Muscle layer of duodenum (tissue), 2 donors: ENCODE measurements at regions not wholly inside any gene's neighbourhood (a gene's known extent, or its start where the extent isn't known, plus 50 kb on each side); places are given as distances from the start of the nearest gene placed in this dataset.

ENCODE experiments used
- H3K27ac ChIP-seq: one replicate; pipeline ENCODE4 v1.7.0; 2013; ENCODE audit warnings: mild to moderate bottlenecking, low read length
- H3K27me3 ChIP-seq: one replicate; pipeline ENCODE4 v1.7.0; 2013; ENCODE audit warnings: low read depth, mild to moderate bottlenecking, control low read depth, low read length
- H3K36me3 ChIP-seq, 2 donors: one replicate each; pipeline ENCODE4 v1.7.0; 2013; ENCODE audit warnings: low read length in 2 of 2, control low read depth in 1 of 2, mild to moderate bottlenecking in 1 of 2; ENCODE audit not compliant: insufficient read depth in 2 of 2, control insufficient read depth in 1 of 2
- H3K4me1 ChIP-seq, 2 donors: one replicate each; pipeline ENCODE4 v1.7.0; 2013; ENCODE audit warnings: low read length in 2 of 2, mild to moderate bottlenecking in 2 of 2, control low read depth in 1 of 2, moderate library complexity in 1 of 2; ENCODE audit not compliant: insufficient read depth in 2 of 2, control insufficient read depth in 1 of 2
- H3K4me3 ChIP-seq, 2 donors: one replicate each; pipeline ENCODE4 v1.7.0; 2013; ENCODE audit warnings: low read length in 2 of 2, low read depth in 1 of 2, mild to moderate bottlenecking in 1 of 2
- H3K9me3 ChIP-seq, 2 donors: one replicate each; pipeline ENCODE4 v1.7.0; 2013; ENCODE audit warnings: low read length in 2 of 2, control low read depth in 1 of 2, mild to moderate bottlenecking in 1 of 2; ENCODE audit not compliant: control insufficient read depth in 1 of 2
- donor health status: healthy.

DNA sequence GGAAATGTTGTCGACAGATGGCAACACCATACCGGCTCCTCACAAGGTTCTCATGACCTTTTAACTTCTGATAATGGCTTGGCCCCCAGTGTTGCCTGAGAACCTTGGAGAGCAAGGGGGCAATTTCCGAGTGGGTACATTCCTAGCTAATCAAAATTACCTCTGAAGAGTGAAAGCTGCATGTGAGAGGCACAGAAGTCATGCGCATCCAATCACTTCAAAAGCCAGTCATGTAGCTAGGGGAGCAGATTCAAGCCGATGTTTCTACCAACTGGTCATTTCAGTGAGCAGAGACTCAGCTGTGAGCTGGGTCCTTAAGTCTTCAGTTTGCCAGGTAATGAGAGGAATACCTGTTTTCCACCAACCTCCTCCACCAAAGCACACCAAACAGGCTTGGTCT, 111.4 kb downstream of the LIPG start:
- Histone ChIP-seq H3K27me3 (no peaks in the 10 kb centered on the region), H3K27ac (no peak overlapping the region), H3K4me1 (no peaks in the 10 kb centered on the region), H3K9me3 (no peaks in the 10 kb centered on the region), H3K36me3 (no peaks in the 10 kb centered on the region), H3K4me3 (no peak overlapping the region)

GRCh38 chr18:49672853-49673252, 111.0 kb downstream of the LIPG start:
- Histone ChIP-seq H3K36me3 (no peaks in the 10 kb centered on the region), H3K27ac (no peak overlapping the region), H3K27me3 (no peaks in the 10 kb centered on the region), H3K9me3 (no peaks in the 10 kb centered on the region), H3K4me1 (no peaks in the 10 kb centered on the region), H3K4me3 (no peak overlapping the region)

DNA sequence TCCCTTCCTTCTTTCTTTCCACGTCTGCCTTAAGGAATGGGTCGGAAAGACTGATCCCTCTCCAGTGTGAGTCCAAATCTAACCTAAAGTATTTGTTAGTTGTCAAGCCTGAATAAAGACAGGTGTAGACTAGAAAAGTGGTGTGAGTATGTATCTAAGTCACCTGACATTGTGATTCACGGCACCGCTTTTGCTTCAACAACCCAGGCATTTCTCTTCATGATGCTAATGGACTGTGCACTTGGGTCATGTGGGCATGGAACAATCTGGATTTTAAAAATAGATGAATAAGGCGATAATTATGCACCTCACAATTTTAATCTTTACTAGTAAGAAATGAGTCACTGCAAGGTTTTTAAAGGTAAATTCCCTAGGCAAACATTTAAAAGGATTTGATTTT, 107.5 kb downstream of the LIPG start:
- Histone ChIP-seq H3K27me3 (no peaks in the 10 kb centered on the region), H3K36me3 (no peaks in the 10 kb centered on the region), H3K4me1 (peaks cover 0 to 6% of the 10 kb centered on the region in 2 donors), H3K4me3 (no peak overlapping the region), H3K9me3 (no peaks in the 10 kb centered on the region), H3K27ac (peak overlapping the region; percentile 70)

- Histone ChIP-seq H3K36me3 (no peaks in the 10 kb centered on the region), H3K4me1 (peaks cover 0 to 6% of the 10 kb centered on the region in 2 donors), H3K9me3 (no peaks in the 10 kb centered on the region), H3K4me3 (no peak overlapping the region), H3K27me3 (no peaks in the 10 kb centered on the region), H3K27ac (peak overlapping the region; percentile 70)
These were observed 106.9 kb downstream of the LIPG start for GRCh38 chr18:49668574-49669275.

DNA sequence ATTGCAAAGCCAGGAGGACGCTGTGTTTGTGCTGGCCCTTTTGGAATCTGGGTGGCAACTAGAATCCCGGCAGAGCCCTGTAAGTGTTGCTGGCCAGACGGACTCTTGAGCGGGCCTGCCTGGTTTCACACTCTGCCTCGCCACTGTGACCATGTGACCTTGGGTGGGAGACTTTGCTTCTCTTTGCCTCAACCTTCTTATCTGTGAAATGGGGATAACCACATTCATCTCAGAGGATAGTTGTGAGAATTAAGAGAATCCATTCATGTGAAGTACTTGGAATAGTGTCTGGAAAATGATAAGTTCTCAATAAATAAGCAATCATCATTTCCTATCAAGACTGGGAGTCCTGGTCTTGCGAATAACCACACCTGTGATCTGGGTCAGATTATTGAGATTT, 105.6 kb downstream of the LIPG start:
- Histone ChIP-seq H3K36me3 (no peaks in the 10 kb centered on the region), H3K4me1 (peaks cover 0 to 6% of the 10 kb centered on the region in 2 donors), H3K4me3 (no peak overlapping the region), H3K9me3 (no peaks in the 10 kb centered on the region), H3K27me3 (no peaks in the 10 kb centered on the region), H3K27ac (no peak overlapping the region)

DNA sequence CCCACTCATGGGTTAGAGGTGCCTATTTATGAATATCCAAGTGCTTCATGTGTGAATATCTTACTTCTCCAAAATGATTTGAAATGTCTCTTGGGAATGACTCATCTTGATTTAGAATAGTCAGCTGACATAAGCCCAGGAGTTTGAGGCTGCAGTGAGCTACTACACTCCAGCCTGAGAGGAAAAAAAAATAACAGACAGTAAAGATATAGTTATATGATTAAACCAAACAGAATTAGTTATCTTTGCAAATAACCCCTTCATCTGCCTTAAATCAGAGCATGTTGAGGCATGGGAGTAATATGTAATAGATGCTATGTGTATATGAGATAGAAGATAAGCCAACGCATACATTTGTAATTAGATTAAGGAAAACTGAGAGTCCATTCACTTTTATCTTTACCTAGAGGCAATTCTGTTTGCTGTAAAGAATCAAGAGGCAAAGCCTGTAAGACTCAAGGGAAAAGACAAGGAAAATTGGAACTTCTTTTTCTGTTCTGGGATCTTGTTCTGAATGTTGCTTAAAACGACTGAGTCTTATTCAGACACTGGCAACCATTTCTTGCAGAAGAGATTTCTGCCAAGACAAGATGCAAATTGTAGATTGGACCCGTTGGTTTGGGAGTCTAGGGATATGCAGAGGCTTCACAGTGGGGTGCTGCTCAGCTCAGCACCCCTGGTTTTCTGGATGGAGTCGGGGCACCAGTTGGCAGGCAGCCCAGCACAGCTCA, 104.4 kb downstream of the LIPG start:
- H3K9me3 ChIP-seq, result no peaks in the 10 kb centered on the region
- H3K36me3 ChIP-seq, result no peaks in the 10 kb centered on the region
- peaks cover 0 to 6% of the 10 kb centered on the region in 2 donors for H3K4me1 ChIP-seq
- no peaks in the 10 kb centered on the region for H3K27me3 ChIP-seq
- H3K27ac ChIP-seq, result no peak overlapping the region
- H3K4me3 ChIP-seq, result no peak overlapping the region

- H3K4me3 ChIP-seq, result no peak overlapping the region
- no peaks in the 10 kb centered on the region for H3K36me3 ChIP-seq
- H3K27ac ChIP-seq, result peak overlapping the region; percentile 41
- peaks cover 0 to 6% of the 10 kb centered on the region in 2 donors for H3K4me1 ChIP-seq
- no peaks in the 10 kb centered on the region for H3K9me3 ChIP-seq
- no peaks in the 10 kb centered on the region for H3K27me3 ChIP-seq
These were observed 102.3 kb downstream of the LIPG start for GRCh38 chr18:49663899-49664890.

GRCh38 chr18:49662506-49662905, 100.6 kb downstream of the LIPG start:
- H3K4me3 ChIP-seq, result no peak overlapping the region
- H3K9me3 ChIP-seq, result no peaks in the 10 kb centered on the region
- H3K36me3 ChIP-seq, result no peaks in the 10 kb centered on the region
- H3K27me3 ChIP-seq, result no peaks in the 10 kb centered on the region
- no peak overlapping the region for H3K27ac ChIP-seq
- H3K4me1 ChIP-seq, result peaks cover 0 to 6% of the 10 kb centered on the region in 2 donors

DNA sequence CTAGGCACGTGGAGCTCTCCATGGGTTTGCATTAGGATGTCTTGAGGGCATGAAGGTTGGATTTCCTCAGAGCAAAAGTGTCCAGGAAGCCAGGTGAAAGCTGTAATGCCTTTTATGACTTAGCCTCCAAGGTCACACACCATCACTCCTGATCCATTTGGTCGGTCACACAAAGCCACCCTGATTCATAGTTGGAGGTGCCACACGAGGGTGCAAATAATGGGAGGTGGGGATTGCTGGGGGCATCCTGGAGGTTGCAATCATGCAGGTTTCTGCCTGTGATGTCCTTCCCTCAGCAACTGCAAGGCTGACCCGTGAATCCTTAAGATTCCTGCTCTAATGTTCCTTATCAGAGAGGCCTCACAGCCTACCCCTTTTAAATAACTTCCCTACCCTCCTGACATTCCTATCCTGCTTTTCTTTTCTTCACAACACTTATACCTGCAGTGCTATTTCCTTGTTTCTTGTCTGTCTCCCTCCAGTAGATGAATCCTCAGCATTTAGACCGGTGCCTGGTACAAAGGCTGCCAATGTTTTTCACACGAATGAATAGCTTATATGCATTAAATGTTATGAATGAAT, 97.1 kb downstream of the LIPG start:
- no peaks in the 10 kb centered on the region for H3K9me3 ChIP-seq
- H3K4me1 ChIP-seq, result no peaks in the 10 kb centered on the region
- H3K27ac ChIP-seq, result no peak overlapping the region
- H3K36me3 ChIP-seq, result no peaks in the 10 kb centered on the region
- H3K4me3 ChIP-seq, result no peak overlapping the region
- H3K27me3 ChIP-seq, result no peaks in the 10 kb centered on the region

DNA sequence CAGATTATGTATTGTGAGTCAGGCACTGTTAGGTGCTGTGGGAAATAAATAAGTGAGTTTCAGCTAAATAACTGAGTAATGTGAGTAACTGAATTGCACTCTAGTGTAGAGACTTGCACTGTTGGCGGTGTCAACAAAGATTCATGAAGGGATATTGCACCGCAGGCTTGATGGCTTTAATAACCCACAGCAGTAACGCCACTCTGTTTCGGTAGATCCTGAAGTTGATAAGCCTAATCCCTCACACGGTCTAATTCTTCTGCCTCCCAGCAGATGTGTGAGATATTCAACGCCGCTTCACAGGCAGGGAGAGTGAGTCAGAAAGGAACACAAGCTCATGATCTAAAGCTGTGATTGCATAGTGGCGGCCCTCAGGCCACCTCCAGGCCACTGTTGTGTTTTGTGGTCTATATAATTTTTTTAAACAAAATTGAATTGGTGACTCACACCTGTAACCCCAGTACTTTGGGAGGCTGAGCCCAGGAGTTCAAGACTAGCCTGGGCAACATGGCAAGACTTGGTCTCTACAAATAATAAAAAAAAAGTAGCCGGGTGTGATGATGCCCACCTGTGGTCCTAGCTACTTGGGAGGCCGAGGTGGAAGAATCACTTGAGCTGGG, 94.3 kb downstream of the LIPG start:
- Histone ChIP-seq H3K9me3 (no peaks in the 10 kb centered on the region), H3K27ac (no peak overlapping the region), H3K4me3 (no peak overlapping the region), H3K36me3 (no peaks in the 10 kb centered on the region), H3K27me3 (no peaks in the 10 kb centered on the region), H3K4me1 (no peaks in the 10 kb centered on the region)
